GM18870 (cell line): ENCODE measurements at regions not wholly inside any gene's neighbourhood (a gene's known extent, or its start where the extent isn't known, plus 50 kb on each side); places are given as distances from the start of the nearest gene placed in this dataset.
"Not testable (repeated sequence)": the region's sequence is repeated elsewhere in the genome, so short reads cannot be mapped to it uniquely, and the experiment has no call there.

Experiments used
- ATAC-seq: cut with Tn5 transposase; IDR thresholded peaks from one replicate; pipeline ENCODE4 v1.9.1; 2021; ENCODE audit warnings: moderate library complexity; ENCODE audit not compliant: unreplicated experiment

- no peak for ATAC-seq
These were observed 60.5 kb downstream of the DSEL start for GRCh38 chr18:67455890-67456501.

- ATAC-seq: no peak
These were observed 62.6 kb downstream of the DSEL start for GRCh38 chr18:67453901-67454300.

- no peak for ATAC-seq
These were observed 64.6 kb downstream of the DSEL start for GRCh38 chr18:67451960-67452359.

GRCh38 chr18:67451101-67451500, 65.4 kb downstream of the DSEL start:
- ATAC-seq: not testable (repeated sequence)

- no peak for ATAC-seq
These were observed 82.5 kb downstream of the DSEL start for GRCh38 chr18:67433971-67434370.

GRCh38 chr18:67432806-67433205, 83.7 kb downstream of the DSEL start:
- ATAC-seq: no peak

- no peak for ATAC-seq
These were observed 87.7 kb downstream of the DSEL start for GRCh38 chr18:67428805-67429204.

- no peak for ATAC-seq
These were observed 88.4 kb downstream of the DSEL start for GRCh38 chr18:67428158-67428557.

GRCh38 chr18:67426486-67426885, 90.0 kb downstream of the DSEL start:
- no peak for ATAC-seq

- no peak for ATAC-seq
These were observed 90.8 kb downstream of the DSEL start for GRCh38 chr18:67425672-67426071.

GRCh38 chr18:67421651-67422050, 94.9 kb downstream of the DSEL start:
- no peak for ATAC-seq

- ATAC-seq: peak; percentile 93
These were observed 98.5 kb downstream of the DSEL start for GRCh38 chr18:67417864-67418523.

- ATAC-seq: no peak
These were observed 105.4 kb downstream of the DSEL start for GRCh38 chr18:67411116-67411515.

- ATAC-seq: no peak
These were observed 106.1 kb downstream of the DSEL start for GRCh38 chr18:67410075-67411070.

- no peak for ATAC-seq
These were observed 108.3 kb downstream of the DSEL start for GRCh38 chr18:67408240-67408639.

- ATAC-seq: no peak
These were observed 109.8 kb downstream of the DSEL start for GRCh38 chr18:67406714-67407113.

GRCh38 chr18:67402543-67402942, 114.0 kb downstream of the DSEL start:
- no peak for ATAC-seq

GRCh38 chr18:67400502-67401117, 115.9 kb downstream of the DSEL start:
- no peak for ATAC-seq

GRCh38 chr18:67386032-67386431, 130.5 kb downstream of the DSEL start:
- no peak for ATAC-seq

- ATAC-seq: no peak
These were observed 131.1 kb downstream of the DSEL start for GRCh38 chr18:67385455-67385854.

GRCh38 chr18:67384057-67384456, 132.5 kb downstream of the DSEL start:
- ATAC-seq: not testable (repeated sequence)
